ENCODE measurements at regions not wholly inside any gene's neighbourhood (a gene's known extent, or its start where the extent isn't known, plus 50 kb on each side); places are given as distances from the start of the nearest gene placed in this dataset.
"Not testable (repeated sequence)": the region's sequence is repeated elsewhere in the genome, so short reads cannot be mapped to it uniquely, and the experiment has no call there.

DNA sequence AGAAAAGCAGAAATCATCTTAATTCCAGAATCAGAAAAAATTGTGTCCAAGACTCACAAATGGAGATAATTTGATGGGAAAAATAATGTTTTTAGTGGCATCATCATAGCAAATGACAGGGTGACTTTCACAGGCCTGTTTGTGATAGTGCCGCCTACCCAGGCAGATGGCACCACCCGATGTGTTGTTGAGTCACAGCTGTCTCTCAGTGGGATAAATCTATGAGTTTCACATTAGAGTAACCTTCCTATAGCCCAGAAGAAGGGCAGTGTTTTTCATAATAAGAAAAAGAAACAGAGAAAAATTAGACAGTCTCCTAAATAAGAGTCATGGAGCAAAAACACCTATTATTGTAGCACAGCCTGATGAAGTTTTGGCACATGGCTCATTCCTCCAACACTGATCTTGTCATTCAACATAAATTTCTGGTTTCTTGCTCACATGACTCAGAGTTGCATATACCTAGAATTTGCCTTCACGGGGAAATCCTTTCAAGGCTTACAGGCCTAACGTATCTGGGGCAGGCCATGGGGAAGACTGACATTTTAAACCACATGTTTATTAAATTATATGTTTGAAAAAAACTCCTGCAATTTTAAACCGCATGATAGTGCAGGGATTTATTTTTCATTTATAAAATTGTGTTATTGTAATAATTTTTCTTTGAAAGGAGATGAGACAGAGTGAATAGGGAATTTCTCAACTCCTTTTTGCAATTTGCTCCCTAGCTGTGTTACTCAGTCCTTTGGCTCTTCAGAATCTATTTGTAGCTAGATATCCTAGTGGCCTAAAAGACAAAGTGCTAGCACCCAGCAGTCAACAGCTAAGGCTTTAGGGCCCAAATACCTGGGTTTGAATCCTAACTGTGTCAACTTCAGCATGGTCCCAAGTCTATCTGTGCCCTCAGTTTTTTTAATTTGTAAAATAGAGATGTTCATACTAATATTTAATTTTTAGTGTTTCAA is 393.7 kb downstream of the NDFIP2 start:
- no peak for DNase-seq (ENCODE audit: low read depth in 2 of 2)

GRCh38 chr13:79871594-79871993 is 390.6 kb downstream of the NDFIP2 start:
- no peak for DNase-seq (ENCODE audit: low read depth in 2 of 2)

DNA sequence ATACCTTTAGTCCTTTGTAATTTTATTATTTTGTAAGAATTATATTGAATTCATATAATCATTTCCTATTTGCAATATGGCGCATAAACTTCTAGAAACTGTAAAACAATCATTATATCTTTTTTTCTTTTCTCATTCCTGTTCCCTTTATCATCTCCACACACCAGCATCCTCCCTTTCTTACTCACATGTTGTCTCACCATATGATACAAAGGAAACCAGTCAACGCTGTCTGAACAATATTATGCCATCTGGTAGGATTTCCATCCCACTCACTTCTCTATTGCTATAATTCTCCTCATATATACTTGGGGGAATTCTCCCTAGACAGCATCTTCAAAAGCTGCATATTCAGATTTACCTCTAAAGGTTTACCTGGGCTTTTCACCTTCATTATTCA is 389.8 kb downstream of the NDFIP2 start:
- DNase-seq (ENCODE audit: low read depth in 2 of 2) = no peak

DNA sequence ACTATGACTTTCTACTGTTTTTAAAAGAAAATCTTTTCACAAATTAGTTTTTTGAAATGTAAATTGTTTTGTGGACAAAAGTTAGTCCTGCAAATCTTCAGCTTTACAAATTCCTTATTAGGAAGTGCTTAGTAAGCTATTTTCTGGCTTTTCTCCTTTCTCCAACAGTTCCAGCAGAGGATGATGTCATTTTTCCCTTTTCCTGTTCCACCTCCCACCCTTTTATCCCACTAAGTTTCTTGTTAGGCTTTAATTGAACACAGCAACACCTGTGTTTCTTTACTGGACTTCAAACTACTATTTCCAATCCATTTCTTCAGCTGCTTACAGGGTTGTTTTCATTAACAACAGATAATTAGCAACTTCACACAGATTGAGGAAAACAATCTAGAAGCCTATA is 389.2 kb downstream of the NDFIP2 start:
- DNase-seq (ENCODE audit: low read depth in 2 of 2) = no peak

- DNase-seq (ENCODE audit: low read depth in 2 of 2) = no peak
These were observed 388.4 kb downstream of the NDFIP2 start for GRCh38 chr13:79869326-79869725.

GRCh38 chr13:79867254-79867653 is 386.3 kb downstream of the NDFIP2 start:
- no peak for DNase-seq (ENCODE audit: low read depth in 2 of 2)

DNA sequence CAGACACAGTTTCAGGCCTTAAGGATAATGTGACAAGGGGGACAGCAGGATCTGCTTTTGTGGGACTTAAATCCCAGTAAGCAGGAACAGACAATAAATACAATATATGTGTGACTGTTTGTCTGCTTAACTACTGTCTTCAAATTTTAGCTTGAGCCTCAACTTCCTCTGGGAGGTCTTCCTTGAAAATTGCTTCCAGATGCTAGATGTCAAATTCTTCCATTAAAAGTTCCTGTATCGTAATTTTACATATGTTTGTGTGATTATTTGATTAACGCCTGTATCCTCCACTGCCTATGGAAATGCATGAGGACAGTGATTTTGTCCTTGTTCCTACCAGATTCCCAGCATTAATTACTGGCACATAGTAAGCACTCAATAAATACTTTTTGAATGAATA is 385.5 kb downstream of the NDFIP2 start:
- no peak for DNase-seq (ENCODE audit: low read depth in 2 of 2)

GRCh38 chr13:79862515-79862914 is 381.6 kb downstream of the NDFIP2 start:
- DNase-seq (ENCODE audit: low read depth in 2 of 2) = no peak

DNA sequence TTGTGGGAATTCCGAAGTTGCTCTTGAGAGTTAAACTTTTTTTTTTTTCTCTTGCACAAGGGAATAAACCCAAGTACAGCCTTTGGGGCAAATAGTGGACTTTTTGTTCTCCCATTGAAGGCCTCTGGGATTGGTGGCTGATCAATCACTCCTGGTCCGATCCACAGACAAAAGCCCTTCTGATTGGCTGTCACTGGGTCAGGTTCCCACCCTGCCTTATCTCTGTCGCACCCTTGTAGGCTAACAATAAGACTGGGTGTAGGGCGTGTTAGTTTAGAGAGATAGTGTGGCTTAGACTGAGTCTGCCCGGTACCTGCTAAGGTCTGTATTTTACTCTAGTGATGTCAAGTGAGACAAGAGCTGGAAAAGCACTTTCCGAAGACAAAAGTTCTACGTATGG is 380.8 kb downstream of the NDFIP2 start:
- DNase-seq (ENCODE audit: low read depth in 2 of 2) = no peak

DNA sequence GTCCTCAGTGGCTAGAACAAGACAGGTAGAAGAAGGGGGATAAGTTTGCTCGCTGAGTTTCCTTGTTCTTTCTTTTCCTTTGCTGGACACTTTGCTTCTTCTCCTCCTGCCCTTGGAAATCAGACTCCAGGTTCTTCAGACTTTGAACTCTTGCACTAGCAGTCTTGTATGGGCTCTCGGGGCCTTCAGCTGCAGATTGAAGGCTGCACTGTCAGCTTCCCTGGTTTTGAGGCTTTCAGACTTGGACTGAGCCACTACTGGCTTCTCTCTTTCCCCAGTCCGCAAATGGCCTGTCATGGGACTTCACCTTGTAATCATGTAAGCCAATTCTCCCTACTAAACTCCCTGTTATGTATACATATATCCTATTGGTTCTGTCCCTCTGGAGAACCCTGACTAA is 379.8 kb downstream of the NDFIP2 start:
- DNase-seq (ENCODE audit: low read depth in 2 of 2) = no peak

DNA sequence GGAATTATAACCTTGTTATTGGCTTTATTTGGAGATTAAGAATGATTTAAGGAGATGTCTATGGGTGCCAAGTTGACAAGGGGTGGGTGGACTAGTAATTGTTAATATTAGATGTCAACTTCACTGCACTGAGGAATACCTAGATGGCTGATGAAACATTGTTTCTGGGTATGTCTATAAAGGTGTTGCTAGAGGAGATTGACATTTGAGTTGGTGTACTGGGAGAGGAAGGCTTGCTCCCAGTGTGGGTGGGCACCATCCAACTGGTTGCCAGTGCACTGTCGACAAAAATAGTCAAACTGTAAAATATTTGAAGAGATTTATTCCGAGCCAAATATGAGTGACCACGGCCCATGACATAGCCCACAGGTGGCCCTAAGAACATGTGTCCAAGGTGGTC is 378.8 kb downstream of the NDFIP2 start:
- no peak for DNase-seq (ENCODE audit: low read depth in 2 of 2)

GRCh38 chr13:79853251-79853650 is 372.3 kb downstream of the NDFIP2 start:
- DNase-seq (ENCODE audit: low read depth in 2 of 2) = no peak

DNA sequence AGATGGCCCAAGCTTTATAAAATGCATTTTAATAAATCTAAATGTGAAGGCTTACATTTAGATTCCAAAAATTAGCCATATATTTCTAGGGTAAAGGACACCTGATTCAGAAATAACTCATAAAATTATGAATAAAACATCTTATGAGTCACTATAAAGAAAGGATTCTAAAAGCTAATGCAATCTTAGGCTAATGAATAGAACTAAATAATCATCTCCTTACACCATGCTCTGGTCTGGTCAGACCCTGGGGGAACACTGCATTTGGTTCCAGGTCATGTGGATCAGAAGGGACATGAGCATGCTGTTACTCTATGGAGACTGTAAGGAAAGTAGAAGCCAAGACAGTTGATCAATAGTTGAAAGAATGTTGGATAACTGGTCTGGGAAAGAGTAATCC is 370.4 kb downstream of the NDFIP2 start:
- no peak for DNase-seq (ENCODE audit: low read depth in 2 of 2)

GRCh38 chr13:79847882-79848592 is 367.1 kb downstream of the NDFIP2 start:
- no peak for DNase-seq (ENCODE audit: low read depth in 2 of 2)

GRCh38 chr13:79846386-79846785 is 365.4 kb downstream of the NDFIP2 start:
- no peak for DNase-seq (ENCODE audit: low read depth in 2 of 2)

DNA sequence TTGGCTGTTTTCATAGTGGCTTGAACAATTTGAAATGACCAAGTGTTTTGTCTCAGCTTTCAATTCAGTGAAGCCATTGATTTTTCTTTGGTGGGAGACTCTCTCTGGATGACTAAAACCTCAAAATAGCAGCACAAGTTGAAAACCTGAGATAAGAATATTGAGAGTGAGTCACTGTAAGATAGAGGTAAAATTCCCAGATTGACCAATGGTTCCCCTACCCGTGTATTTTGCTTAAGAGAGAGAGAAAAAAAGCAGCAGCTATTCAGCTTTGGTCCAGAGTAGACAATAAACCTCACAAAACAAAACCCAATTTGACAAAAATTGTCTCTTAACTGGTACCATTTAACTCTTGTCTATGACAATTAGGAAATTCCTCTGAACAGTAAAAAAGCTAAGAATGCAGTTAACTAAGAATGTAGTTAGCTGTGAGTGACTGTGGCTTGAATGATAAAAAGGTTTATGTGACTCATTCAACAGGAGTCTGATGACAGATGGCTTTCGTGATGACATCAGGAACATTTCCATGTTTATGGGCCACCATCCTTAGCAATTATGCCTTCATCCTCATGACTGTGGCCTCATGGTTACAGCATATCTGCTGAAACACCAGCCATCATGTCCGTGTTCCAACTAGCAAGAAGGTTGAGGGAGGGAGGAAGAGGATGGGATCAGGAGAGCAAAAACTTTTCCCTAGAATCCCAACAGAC is 356.9 kb downstream of the NDFIP2 start:
- DNase-seq (ENCODE audit: low read depth in 2 of 2) = no peak

- not testable (repeated sequence) for DNase-seq (ENCODE audit: low read depth in 2 of 2)
These were observed 355.2 kb downstream of the NDFIP2 start for GRCh38 chr13:79836121-79836520.

- DNase-seq (ENCODE audit: low read depth in 2 of 2) = no peak
These were observed 353.9 kb downstream of the NDFIP2 start for GRCh38 chr13:79834876-79835275.

GRCh38 chr13:79833991-79834390 is 353.0 kb downstream of the NDFIP2 start:
- no peak for DNase-seq (ENCODE audit: low read depth in 2 of 2)

DNA sequence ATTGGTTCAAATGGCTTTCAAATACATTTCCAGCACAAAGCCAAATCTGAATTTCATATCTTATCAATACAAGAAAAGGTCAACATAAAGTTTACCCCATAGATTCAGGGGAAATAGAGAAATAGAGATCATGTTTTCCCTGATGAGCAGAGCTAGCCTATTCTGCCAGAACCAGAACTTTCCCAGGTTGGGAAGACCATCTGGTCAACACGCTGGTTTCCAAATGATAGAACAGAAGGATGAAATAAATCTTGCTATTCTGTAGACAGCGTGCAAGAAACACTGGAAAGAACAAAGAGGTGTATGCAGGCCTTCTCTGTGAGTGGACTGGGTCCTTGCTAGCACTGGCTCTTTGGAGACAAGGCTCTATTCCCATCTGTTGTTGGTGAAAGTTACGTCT is 350.6 kb downstream of the NDFIP2 start:
- DNase-seq (ENCODE audit: low read depth in 2 of 2) = no peak

- DNase-seq (ENCODE audit: low read depth in 2 of 2) = no peak
These were observed 350.0 kb downstream of the NDFIP2 start for GRCh38 chr13:79830945-79831344.

GRCh38 chr13:79830426-79830825 is 349.5 kb downstream of the NDFIP2 start:
- DNase-seq (ENCODE audit: low read depth in 2 of 2) = no peak

Measured in activated CD8-positive, alpha-beta memory T cell treated with anti-CD3 and anti-CD28 coated beads for 4 hours (primary cell).